GM23338 (cell line): ENCODE measurements at regions not wholly inside any gene's neighbourhood (a gene's known extent, or its start where the extent isn't known, plus 50 kb on each side); places are given as distances from the start of the nearest gene placed in this dataset.

Source experiments
- CREB1 ChIP-seq: fragments of 250-450 bp; sonication (Bioruptor Pico); IDR thresholded peaks from 2 replicates; pipeline ENCODE4 v1.5.0; 2020; ENCODE audit warnings: low read depth, mild to moderate bottlenecking, moderate library complexity
- CTCF ChIP-seq, 2 experiments: fragments of 200-600 bp in 1 of 2; sonication (generic) in 1 of 2; conservative IDR thresholded peaks; 2 replicates each; pipeline versions ENCODE4 v1.5.1 to v1.6.1; 2016 to 2017; ENCODE audit warnings: antibody characterized with exemption in 2 of 2, low read depth in 2 of 2, mild to moderate bottlenecking in 2 of 2, moderate library complexity in 1 of 2
- EZH2 ChIP-seq: fragments of 200-600 bp; sonication (generic); IDR thresholded peaks from one replicate; pipeline ENCODE4 v1.8.0; 2017; ENCODE audit warnings: antibody characterized with exemption, mild to moderate bottlenecking, low read depth; ENCODE audit not compliant: unreplicated experiment
- JUNB ChIP-seq: IDR thresholded peaks from one replicate; pipeline ENCODE4 v1.6.1; 2016; ENCODE audit warnings: antibody characterized with exemption; ENCODE audit not compliant: unreplicated experiment
- NANOG ChIP-seq: IDR thresholded peaks from 2 replicates; pipeline ENCODE4 v1.6.1; 2016; ENCODE audit warnings: antibody characterized with exemption, borderline replicate concordance
- POLR2AphosphoS5 ChIP-seq: IDR thresholded peaks from 2 replicates; pipeline ENCODE4 v1.6.1; 2016; ENCODE audit warnings: antibody characterized with exemption, low read depth
- ZNF114 ChIP-seq: fragments of 250-450 bp; sonication (Bioruptor Pico); IDR thresholded peaks from 2 replicates; pipeline ENCODE4 v1.5.0; 2020; ENCODE audit warnings: mild to moderate bottlenecking, moderate library complexity
- ZNF331 ChIP-seq: fragments of 250-450 bp; sonication (Bioruptor Pico); IDR thresholded peaks from 2 replicates; pipeline ENCODE4 v1.5.0; 2020; ENCODE audit warnings: low read depth, mild to moderate bottlenecking, moderate library complexity
- TF ChIP-seq, protein P1 (sequence below): fragments of 250-450 bp; sonication (Bioruptor Pico); IDR thresholded peaks from 2 replicates; pipeline ENCODE4 v1.5.0; 2020; ENCODE audit warnings: mild to moderate bottlenecking, moderate library complexity
- TF ChIP-seq, protein P2 (sequence below): IDR thresholded peaks from 2 replicates; pipeline ENCODE4 v1.6.1; 2016; ENCODE audit warnings: antibody characterized with exemption

DNA sequence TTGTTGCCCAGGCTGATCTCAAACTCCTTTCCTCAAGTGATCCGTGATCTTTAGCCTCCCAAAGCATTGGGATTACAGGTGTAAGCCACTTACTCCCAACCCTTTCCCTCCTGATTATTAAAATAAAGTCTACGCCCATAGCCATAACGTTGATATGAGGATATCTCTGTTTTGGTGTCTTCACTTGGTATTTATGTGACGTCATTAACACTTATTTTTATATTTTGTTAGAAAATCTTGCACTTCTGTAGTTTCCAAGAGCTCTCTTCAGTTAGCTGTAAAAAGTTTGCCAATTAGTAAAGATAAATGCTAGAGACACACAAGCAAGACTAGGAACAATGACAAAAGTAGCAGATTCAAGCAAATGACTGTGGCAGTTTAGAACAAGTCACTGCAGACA is 115.6 kb upstream of the HSF2 start (continued):
- TF ChIP-seq, protein P1, sequence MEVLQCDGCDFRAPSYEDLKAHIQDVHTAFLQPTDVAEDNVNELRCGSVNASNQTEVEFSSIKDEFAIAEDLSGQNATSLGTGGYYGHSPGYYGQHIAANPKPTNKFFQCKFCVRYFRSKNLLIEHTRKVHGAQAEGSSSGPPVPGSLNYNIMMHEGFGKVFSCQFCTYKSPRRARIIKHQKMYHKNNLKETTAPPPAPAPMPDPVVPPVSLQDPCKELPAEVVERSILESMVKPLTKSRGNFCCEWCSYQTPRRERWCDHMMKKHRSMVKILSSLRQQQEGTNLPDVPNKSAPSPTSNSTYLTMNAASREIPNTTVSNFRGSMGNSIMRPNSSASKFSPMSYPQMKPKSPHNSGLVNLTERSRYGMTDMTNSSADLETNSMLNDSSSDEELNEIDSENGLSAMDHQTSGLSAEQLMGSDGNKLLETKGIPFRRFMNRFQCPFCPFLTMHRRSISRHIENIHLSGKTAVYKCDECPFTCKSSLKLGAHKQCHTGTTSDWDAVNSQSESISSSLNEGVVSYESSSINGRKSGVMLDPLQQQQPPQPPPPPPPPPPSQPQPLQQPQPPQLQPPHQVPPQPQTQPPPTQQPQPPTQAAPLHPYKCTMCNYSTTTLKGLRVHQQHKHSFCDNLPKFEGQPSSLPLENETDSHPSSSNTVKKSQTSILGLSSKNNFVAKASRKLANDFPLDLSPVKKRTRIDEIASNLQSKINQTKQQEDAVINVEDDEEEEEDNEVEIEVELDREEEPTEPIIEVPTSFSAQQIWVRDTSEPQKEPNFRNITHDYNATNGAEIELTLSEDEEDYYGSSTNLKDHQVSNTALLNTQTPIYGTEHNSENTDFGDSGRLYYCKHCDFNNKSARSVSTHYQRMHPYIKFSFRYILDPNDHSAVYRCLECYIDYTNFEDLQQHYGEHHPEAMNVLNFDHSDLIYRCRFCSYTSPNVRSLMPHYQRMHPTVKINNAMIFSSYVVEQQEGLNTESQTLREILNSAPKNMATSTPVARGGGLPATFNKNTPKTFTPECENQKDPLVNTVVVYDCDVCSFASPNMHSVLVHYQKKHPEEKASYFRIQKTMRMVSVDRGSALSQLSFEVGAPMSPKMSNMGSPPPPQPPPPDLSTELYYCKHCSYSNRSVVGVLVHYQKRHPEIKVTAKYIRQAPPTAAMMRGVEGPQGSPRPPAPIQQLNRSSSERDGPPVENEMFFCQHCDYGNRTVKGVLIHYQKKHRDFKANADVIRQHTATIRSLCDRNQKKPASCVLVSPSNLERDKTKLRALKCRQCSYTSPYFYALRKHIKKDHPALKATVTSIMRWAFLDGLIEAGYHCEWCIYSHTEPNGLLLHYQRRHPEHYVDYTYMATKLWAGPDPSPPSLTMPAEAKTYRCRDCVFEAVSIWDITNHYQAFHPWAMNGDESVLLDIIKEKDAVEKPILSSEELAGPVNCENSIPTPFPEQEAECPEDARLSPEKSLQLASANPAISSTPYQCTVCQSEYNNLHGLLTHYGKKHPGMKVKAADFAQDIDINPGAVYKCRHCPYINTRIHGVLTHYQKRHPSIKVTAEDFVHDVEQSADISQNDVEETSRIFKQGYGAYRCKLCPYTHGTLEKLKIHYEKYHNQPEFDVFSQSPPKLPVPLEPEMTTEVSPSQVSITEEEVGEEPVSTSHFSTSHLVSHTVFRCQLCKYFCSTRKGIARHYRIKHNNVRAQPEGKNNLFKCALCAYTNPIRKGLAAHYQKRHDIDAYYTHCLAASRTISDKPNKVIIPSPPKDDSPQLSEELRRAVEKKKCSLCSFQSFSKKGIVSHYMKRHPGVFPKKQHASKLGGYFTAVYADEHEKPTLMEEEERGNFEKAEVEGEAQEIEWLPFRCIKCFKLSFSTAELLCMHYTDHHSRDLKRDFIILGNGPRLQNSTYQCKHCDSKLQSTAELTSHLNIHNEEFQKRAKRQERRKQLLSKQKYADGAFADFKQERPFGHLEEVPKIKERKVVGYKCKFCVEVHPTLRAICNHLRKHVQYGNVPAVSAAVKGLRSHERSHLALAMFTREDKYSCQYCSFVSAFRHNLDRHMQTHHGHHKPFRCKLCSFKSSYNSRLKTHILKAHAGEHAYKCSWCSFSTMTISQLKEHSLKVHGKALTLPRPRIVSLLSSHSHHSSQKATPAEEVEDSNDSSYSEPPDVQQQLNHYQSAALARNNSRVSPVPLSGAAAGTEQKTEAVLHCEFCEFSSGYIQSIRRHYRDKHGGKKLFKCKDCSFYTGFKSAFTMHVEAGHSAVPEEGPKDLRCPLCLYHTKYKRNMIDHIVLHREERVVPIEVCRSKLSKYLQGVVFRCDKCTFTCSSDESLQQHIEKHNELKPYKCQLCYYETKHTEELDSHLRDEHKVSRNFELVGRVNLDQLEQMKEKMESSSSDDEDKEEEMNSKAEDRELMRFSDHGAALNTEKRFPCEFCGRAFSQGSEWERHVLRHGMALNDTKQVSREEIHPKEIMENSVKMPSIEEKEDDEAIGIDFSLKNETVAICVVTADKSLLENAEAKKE (CRISPR knock-in tag) = no peak
- TF ChIP-seq ZNF331 (CRISPR knock-in tag) (no peak), CREB1 (CRISPR knock-in tag) (no peak), CTCF (conservative IDR thresholded peaks at IDR 0.05; ENCODE audit: low read depth in 2 of 2) (no peak), ZNF114 (CRISPR knock-in tag) (no peak), JUNB (no peak), EZH2 (no peak), NANOG (no peak), POLR2AphosphoS5 (no peak)
- TF ChIP-seq, protein P2, sequence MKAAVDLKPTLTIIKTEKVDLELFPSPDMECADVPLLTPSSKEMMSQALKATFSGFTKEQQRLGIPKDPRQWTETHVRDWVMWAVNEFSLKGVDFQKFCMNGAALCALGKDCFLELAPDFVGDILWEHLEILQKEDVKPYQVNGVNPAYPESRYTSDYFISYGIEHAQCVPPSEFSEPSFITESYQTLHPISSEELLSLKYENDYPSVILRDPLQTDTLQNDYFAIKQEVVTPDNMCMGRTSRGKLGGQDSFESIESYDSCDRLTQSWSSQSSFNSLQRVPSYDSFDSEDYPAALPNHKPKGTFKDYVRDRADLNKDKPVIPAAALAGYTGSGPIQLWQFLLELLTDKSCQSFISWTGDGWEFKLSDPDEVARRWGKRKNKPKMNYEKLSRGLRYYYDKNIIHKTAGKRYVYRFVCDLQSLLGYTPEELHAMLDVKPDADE = no peak
